Dermis blood vessel endothelial cell (primary cell): ENCODE measurements at regions not wholly inside any gene's neighbourhood (a gene's known extent, or its start where the extent isn't known, plus 50 kb on each side); places are given as distances from the start of the nearest gene placed in this dataset.
"Not testable (repeated sequence)": the region's sequence is repeated elsewhere in the genome, so short reads cannot be mapped to it uniquely, and the experiment has no call there.

Source experiments
- DNase-seq: peaks from one replicate; pipeline ENCODE4 v3.0.0; 2010

- no peak for DNase-seq
Observed at GRCh38 chrX:113009837-113010236, 169.2 kb upstream of the AMOT start.

GRCh38 chrX:113009029-113009428 lies 168.4 kb upstream of the AMOT start:
- no peak for DNase-seq

GRCh38 chrX:113001836-113002235 lies 161.2 kb upstream of the AMOT start:
- DNase-seq: no peak

GRCh38 chrX:112997991-112998390 lies 157.4 kb upstream of the AMOT start:
- no peak for DNase-seq

GRCh38 chrX:112991801-112992200 lies 151.2 kb upstream of the AMOT start:
- no peak for DNase-seq

GRCh38 chrX:112979879-112980278 lies 139.2 kb upstream of the AMOT start:
- no peak for DNase-seq

GRCh38 chrX:112968351-112969133 lies 127.9 kb upstream of the AMOT start:
- DNase-seq: no peak

- no peak for DNase-seq
Observed at GRCh38 chrX:112967903-112968302, 127.3 kb upstream of the AMOT start.

- no peak for DNase-seq
Observed at GRCh38 chrX:112967341-112967740, 126.7 kb upstream of the AMOT start.

GRCh38 chrX:112961981-112962380 lies 121.3 kb upstream of the AMOT start:
- DNase-seq: no peak

- DNase-seq: no peak
Observed at GRCh38 chrX:112947981-112948615, 107.5 kb upstream of the AMOT start.

GRCh38 chrX:112946227-112946626 lies 105.6 kb upstream of the AMOT start:
- DNase-seq: no peak

- no peak for DNase-seq
Observed at GRCh38 chrX:112945826-112946225, 105.2 kb upstream of the AMOT start.

- no peak for DNase-seq
Observed at GRCh38 chrX:112941209-112941837, 100.7 kb upstream of the AMOT start.

- DNase-seq: no peak
Observed at GRCh38 chrX:112935029-112935428, 94.4 kb upstream of the AMOT start.

- DNase-seq: no peak
Observed at GRCh38 chrX:112931900-112932299, 91.3 kb upstream of the AMOT start.

GRCh38 chrX:112931478-112931877 lies 90.8 kb upstream of the AMOT start:
- DNase-seq: no peak

- DNase-seq: not testable (repeated sequence)
Observed at GRCh38 chrX:112923381-112923780, 82.8 kb upstream of the AMOT start.

- no peak for DNase-seq
Observed at GRCh38 chrX:112913807-112914206, 73.2 kb upstream of the AMOT start.

- DNase-seq: no peak
Observed at GRCh38 chrX:112910418-112910817, 69.8 kb upstream of the AMOT start.

- no peak for DNase-seq
Observed at GRCh38 chrX:112901869-112902725, 61.5 kb upstream of the AMOT start.

GRCh38 chrX:112896051-112896450 lies 55.4 kb upstream of the AMOT start:
- DNase-seq: no peak
